CD14-positive monocyte (primary cell): ENCODE measurements at regions not wholly inside any gene's neighbourhood (a gene's known extent, or its start where the extent isn't known, plus 50 kb on each side); places are given as distances from the start of the nearest gene placed in this dataset.
"Not testable (repeated sequence)": the region's sequence is repeated elsewhere in the genome, so short reads cannot be mapped to it uniquely, and the experiment has no call there.

Source experiments
- DNase-seq, 3 donors: peaks; one replicate each; pipeline ENCODE4 v3.0.0-alpha.2; 2011 to 2022
- H2AFZ ChIP-seq: 2 replicates; pipeline ENCODE4 v1.6.0; 2012; ENCODE audit warnings: mild to moderate bottlenecking, low read depth, low read length, inconsistent platforms; ENCODE audit not compliant: insufficient read depth, poor library complexity, severe bottlenecking
- H3K27ac ChIP-seq, 2 donors: 1 replicate in 1 of 2; 2 replicates in 1 of 2; pipeline ENCODE4 v1.5.1; 2012 to 2013; ENCODE audit warnings: low read length in 2 of 2, control low read depth in 1 of 2, inconsistent platforms in 1 of 2, low read depth in 1 of 2, mild to moderate bottlenecking in 1 of 2
- H3K27me3 ChIP-seq, 2 donors: one replicate each; pipeline versions ENCODE4 v1.6.0 to v1.6.1; 2011 to 2013; ENCODE audit warnings: low read length in 2 of 2; ENCODE audit not compliant: control insufficient read depth in 2 of 2, insufficient read depth in 2 of 2
- H3K36me3 ChIP-seq, 2 donors: replicated peaks in 1 of 2; 1 replicate in 1 of 2; 2 replicates in 1 of 2; pipeline versions ENCODE4 v1.5.1 to v1.6.1; 2012 to 2013; ENCODE audit warnings: low read length in 2 of 2, control low read depth in 1 of 2, inconsistent platforms in 1 of 2, mild to moderate bottlenecking in 1 of 2; ENCODE audit not compliant: insufficient read depth in 2 of 2, control insufficient read depth in 1 of 2
- H3K4me1 ChIP-seq, 2 donors: 1 replicate in 1 of 2; 2 replicates in 1 of 2; pipeline versions ENCODE4 v1.5.1 to v1.6.1; 2012 to 2013; ENCODE audit warnings: low read length in 2 of 2, control low read depth in 1 of 2, inconsistent platforms in 1 of 2, mild to moderate bottlenecking in 1 of 2, moderate library complexity in 1 of 2; ENCODE audit not compliant: insufficient read depth in 2 of 2, control insufficient read depth in 1 of 2
- H3K4me2 ChIP-seq: replicated peaks from 2 replicates; pipeline ENCODE3; 2012; ENCODE audit warnings: low read length, moderate library complexity, mild to moderate bottlenecking; ENCODE audit not compliant: poor library complexity, severe bottlenecking; ENCODE audit errors: extremely low read depth
- H3K4me3 ChIP-seq, 3 experiments: fragments of 200-600 bp in 1 of 3; sonication (generic) in 1 of 3; replicated peaks in 1 of 3; 1 replicate in 2 of 3; 2 replicates in 1 of 3; pipeline ENCODE4 v1.5.1; 2011 to 2013; ENCODE audit warnings: low read length in 3 of 3, mild to moderate bottlenecking in 3 of 3, control low read depth in 2 of 3, low read depth in 2 of 3, inconsistent platforms in 1 of 3, moderate library complexity in 1 of 3
- H3K79me2 ChIP-seq: 2 replicates; pipeline ENCODE4 v1.6.0; 2012; ENCODE audit warnings: mild to moderate bottlenecking, control low read depth, inconsistent platforms, low read length, moderate library complexity; ENCODE audit not compliant: insufficient read depth
- H3K9ac ChIP-seq: 2 replicates; pipeline ENCODE4 v1.6.0; 2017; ENCODE audit warnings: low read length, mild to moderate bottlenecking; ENCODE audit not compliant: insufficient read depth, poor library complexity, severe bottlenecking
- H3K9me3 ChIP-seq, 2 donors: replicated peaks in 1 of 2; 1 replicate in 1 of 2; 2 replicates in 1 of 2; pipeline versions ENCODE4 v1.5.1 to v1.6.1; 2012 to 2013; ENCODE audit warnings: low read length in 2 of 2, control low read depth in 1 of 2; ENCODE audit not compliant: control insufficient read depth in 1 of 2, insufficient read depth in 1 of 2
- H4K20me1 ChIP-seq: 2 replicates; pipeline ENCODE4 v1.6.0; 2012; ENCODE audit warnings: mild to moderate bottlenecking, low read length, control low read depth, moderate library complexity; ENCODE audit not compliant: insufficient read depth
- H3K27ac Mint-ChIP-seq, 7 donors: one replicate each; pipeline ENCODE4 v1.8.0; 2020; ENCODE audit warnings: mild to moderate bottlenecking in 7 of 7, mixed read lengths in 7 of 7, moderate library complexity in 6 of 7, inconsistent platforms in 2 of 7
- H3K27me3 Mint-ChIP-seq, 3 donors: one replicate each; pipeline ENCODE4 v1.8.0; 2021 to 2022; ENCODE audit warnings: low read depth in 3 of 3, mild to moderate bottlenecking in 3 of 3, mixed read lengths in 3 of 3, moderate library complexity in 3 of 3, inconsistent platforms in 1 of 3
- H3K36me3 Mint-ChIP-seq, 2 donors: one replicate each; pipeline ENCODE4 v1.8.0; 2020; ENCODE audit warnings: mixed read lengths in 2 of 2, inconsistent platforms in 1 of 2, mild to moderate bottlenecking in 1 of 2
- H3K4me1 Mint-ChIP-seq: one replicate; pipeline ENCODE4 v1.8.0; 2020; ENCODE audit warnings: mild to moderate bottlenecking, mixed read lengths
- H3K4me3 Mint-ChIP-seq, 2 donors: one replicate each; pipeline ENCODE4 v1.8.0; 2020; ENCODE audit warnings: mild to moderate bottlenecking in 2 of 2, mixed read lengths in 2 of 2, moderate library complexity in 1 of 2
- H3K9me3 Mint-ChIP-seq, 7 donors: one replicate each; pipeline ENCODE4 v1.8.0; 2020 to 2022; ENCODE audit warnings: mixed read lengths in 7 of 7, mild to moderate bottlenecking in 6 of 7, moderate library complexity in 6 of 7, inconsistent platforms in 2 of 7
- CTCF ChIP-seq: fragments of 200-600 bp; IDR thresholded peaks from one replicate; pipeline ENCODE4 v1.8.0; 2022; ENCODE audit warnings: antibody characterized with exemption, mild to moderate bottlenecking
- WGBS: methylation state at CpG from one replicate; pipeline ENCODE4 v1.1.5; 2013; ENCODE audit warnings: missing lambda C conversion rate; ENCODE audit not compliant: insufficient coverage; 5-methylcytosine and 5-hydroxymethylcytosine counted together
- intact Hi-C, 2 donors: fragments of 100-400 bp; cut with micrococcal nuclease; formaldehyde crosslinking; loops; one replicate each; pipeline versions ENCODE4 v1.15.0 to v1.15.1; 2023

GRCh38 chr5:103862398-103862797 is 299.8 kb upstream of the NUDT12 start:
- no peaks in the 10 kb centered on the region for H3K4me1 ChIP-seq
- H3K4me1 Mint-ChIP-seq, result no peaks in the 10 kb centered on the region
- no peaks in the 10 kb centered on the region for H3K36me3 ChIP-seq
- peaks cover 0 to 8% (median 5%) of the 10 kb centered on the region in 7 donors for H3K9me3 Mint-ChIP-seq
- intact Hi-C loops, result no loop called here
- no CpG with 5 or more reads among the region's 3 CpGs for WGBS
- H3K9me3 ChIP-seq, result peaks cover 0 to 9% of the 10 kb centered on the region in 2 donors
- H3K27me3 Mint-ChIP-seq, result peaks cover 0 to 1% (median 0%) of the 10 kb centered on the region in 3 donors
- no peak for TF ChIP-seq CTCF
- H3K4me3 Mint-ChIP-seq, result no peak overlapping the region
- H3K27me3 ChIP-seq, result no peaks in the 10 kb centered on the region
- no peak overlapping the region for H3K4me2 ChIP-seq
- no peaks in the 10 kb centered on the region for H3K79me2 ChIP-seq
- H3K27ac ChIP-seq, result no peak overlapping the region
- no peaks in the 10 kb centered on the region for H3K36me3 Mint-ChIP-seq
- no peak overlapping the region for H3K27ac Mint-ChIP-seq
- H2AFZ ChIP-seq, result no peak overlapping the region
- H3K9ac ChIP-seq, result no peak overlapping the region
- no peaks in the 10 kb centered on the region for H4K20me1 ChIP-seq
- no peak for DNase-seq
- H3K4me3 ChIP-seq, result no peak overlapping the region

GRCh38 chr5:103860327-103860726 is 297.7 kb upstream of the NUDT12 start:
- no peaks in the 10 kb centered on the region for H3K4me1 Mint-ChIP-seq
- no peak overlapping the region for H3K4me3 Mint-ChIP-seq
- no peaks in the 10 kb centered on the region for H3K36me3 Mint-ChIP-seq
- H3K27me3 ChIP-seq, result no peaks in the 10 kb centered on the region
- no peak overlapping the region for H3K27ac ChIP-seq
- H3K79me2 ChIP-seq, result no peaks in the 10 kb centered on the region
- no peak for TF ChIP-seq CTCF
- intact Hi-C loops, result no loop called here
- no peaks in the 10 kb centered on the region for H4K20me1 ChIP-seq
- no peak overlapping the region for H2AFZ ChIP-seq
- no peak for DNase-seq
- no peak overlapping the region for H3K4me3 ChIP-seq
- H3K4me1 ChIP-seq, result no peaks in the 10 kb centered on the region
- WGBS, result no CpG with 5 or more reads among the region's 3 CpGs
- H3K36me3 ChIP-seq, result no peaks in the 10 kb centered on the region
- H3K27ac Mint-ChIP-seq, result no peak overlapping the region
- no peak overlapping the region for H3K9ac ChIP-seq
- peaks cover 0 to 9% of the 10 kb centered on the region in 2 donors for H3K9me3 ChIP-seq
- peaks cover 2 to 14% (median 6%) of the 10 kb centered on the region in 7 donors for H3K9me3 Mint-ChIP-seq
- H3K4me2 ChIP-seq, result no peak overlapping the region
- H3K27me3 Mint-ChIP-seq, result no peaks in the 10 kb centered on the region

GRCh38 chr5:103858367-103858766 is 295.8 kb upstream of the NUDT12 start:
- H3K27ac ChIP-seq, H3K79me2 ChIP-seq, H3K36me3 Mint-ChIP-seq, H3K9me3 ChIP-seq, H3K4me3 Mint-ChIP-seq, H3K4me2 ChIP-seq, H4K20me1 ChIP-seq, H2AFZ ChIP-seq, H3K27me3 ChIP-seq, H3K27me3 Mint-ChIP-seq, H3K4me1 ChIP-seq, H3K9ac ChIP-seq, H3K4me1 Mint-ChIP-seq, H3K4me3 ChIP-seq, DNase-seq, H3K36me3 ChIP-seq, intact Hi-C loops, H3K27ac Mint-ChIP-seq: not testable (repeated sequence)
- peaks cover 2 to 14% (median 6%) of the 10 kb centered on the region in 7 donors for H3K9me3 Mint-ChIP-seq
- WGBS, result no CpG with 5 or more reads among the region's 3 CpGs
